GM21529 (cell line): ENCODE measurements at regions not wholly inside any gene's neighbourhood (a gene's known extent, or its start where the extent isn't known, plus 50 kb on each side); places are given as distances from the start of the nearest gene placed in this dataset.

Source experiments
- ATAC-seq: cut with Tn5 transposase; IDR thresholded peaks from one replicate; pipeline ENCODE4 v1.9.1; 2021; ENCODE audit not compliant: unreplicated experiment

DNA sequence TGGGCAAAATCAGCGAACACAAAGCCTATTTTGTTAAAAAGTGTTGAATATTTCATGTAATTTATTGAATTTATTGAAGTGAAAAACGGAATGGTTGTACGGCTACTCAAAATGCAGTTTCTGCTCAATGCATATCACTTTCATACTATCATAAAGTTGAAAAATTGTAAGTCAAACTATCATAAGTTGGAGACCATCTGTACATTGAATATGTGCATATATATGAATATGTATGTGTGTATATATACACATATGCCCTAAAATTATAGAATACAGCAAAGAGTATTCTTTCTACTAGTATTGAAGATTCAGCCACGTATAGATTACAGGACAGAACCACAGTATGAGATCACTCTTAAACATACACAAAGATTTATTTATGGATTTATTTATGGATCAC, 499.0 kb upstream of the SULF2 start:
- no peak for ATAC-seq

DNA sequence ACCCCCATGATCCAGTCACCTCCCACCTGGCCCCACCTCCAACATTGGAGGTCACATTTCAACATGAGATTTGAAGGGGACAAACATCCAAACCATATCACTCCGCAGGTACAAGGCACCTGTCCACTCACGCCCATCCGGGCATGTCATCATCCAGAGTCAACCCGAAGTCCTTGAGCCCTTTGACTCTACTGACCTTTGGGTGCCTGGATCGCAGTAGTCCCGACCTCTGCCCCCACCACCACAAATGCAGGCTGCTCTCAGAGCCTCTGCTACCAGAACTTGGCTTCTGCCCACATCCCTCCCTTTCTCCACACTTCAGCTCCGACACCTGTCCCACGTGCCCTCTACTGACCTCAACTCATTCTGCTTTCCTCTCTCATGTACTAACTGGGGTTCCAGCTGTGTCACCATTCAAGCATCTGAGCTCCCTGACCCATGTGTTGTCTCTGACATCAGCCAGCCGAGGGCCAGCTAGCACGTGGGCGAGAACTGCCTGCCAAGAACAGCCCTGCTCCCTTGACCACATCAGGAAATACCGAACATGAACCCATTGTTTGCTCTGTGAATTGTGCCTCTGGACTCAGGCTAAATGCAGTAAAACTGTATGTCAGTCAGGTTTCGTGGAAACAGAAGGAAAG, 498.3 kb upstream of the SULF2 start:
- no peak for ATAC-seq

GRCh38 chr20:48282591-48283228, 497.4 kb upstream of the SULF2 start:
- no peak for ATAC-seq

GRCh38 chr20:48281501-48281900, 496.2 kb upstream of the SULF2 start:
- no peak for ATAC-seq

DNA sequence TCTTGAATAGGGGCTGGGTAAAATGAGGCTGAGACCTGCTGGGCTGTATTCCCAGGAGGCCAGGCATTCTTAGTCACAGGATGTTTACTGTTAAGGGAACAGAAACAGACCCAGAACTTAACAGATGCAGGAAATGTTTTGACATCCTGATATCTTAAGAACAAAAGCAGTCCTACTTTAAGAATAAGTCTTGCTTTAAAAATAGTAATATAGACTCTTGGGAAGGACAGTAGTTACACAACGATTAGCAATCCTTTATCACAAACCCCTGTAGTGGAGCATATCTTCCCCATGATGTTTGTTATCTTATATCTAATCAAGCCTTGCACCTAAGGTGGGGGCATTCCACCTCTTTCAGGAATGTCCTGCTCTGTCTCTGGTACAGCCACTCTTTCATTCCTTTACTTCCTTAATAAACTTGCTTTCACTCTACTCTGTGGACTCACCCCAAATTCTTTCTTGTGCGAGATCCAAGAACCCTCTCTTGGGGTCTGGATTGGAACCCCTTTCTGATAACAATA, 493.7 kb upstream of the SULF2 start:
- no peak for ATAC-seq

GRCh38 chr20:48277266-48277665, 492.0 kb upstream of the SULF2 start:
- no peak for ATAC-seq

DNA sequence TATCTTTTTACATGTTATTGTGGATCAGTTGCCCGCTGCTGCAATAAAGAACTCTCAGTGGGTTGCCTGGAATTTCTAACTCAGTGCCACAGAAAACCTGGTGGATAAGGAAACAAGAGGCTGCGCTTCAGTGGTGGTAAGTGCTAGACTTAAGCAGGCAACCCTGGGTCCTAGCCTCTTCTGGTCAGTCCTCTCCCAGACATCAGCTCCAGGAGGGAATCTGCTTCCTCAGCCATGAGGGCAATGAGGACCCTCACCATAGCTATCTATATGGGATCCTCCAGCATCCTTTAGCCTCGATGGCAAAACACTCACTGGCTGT, 490.7 kb upstream of the SULF2 start:
- ATAC-seq = no peak

DNA sequence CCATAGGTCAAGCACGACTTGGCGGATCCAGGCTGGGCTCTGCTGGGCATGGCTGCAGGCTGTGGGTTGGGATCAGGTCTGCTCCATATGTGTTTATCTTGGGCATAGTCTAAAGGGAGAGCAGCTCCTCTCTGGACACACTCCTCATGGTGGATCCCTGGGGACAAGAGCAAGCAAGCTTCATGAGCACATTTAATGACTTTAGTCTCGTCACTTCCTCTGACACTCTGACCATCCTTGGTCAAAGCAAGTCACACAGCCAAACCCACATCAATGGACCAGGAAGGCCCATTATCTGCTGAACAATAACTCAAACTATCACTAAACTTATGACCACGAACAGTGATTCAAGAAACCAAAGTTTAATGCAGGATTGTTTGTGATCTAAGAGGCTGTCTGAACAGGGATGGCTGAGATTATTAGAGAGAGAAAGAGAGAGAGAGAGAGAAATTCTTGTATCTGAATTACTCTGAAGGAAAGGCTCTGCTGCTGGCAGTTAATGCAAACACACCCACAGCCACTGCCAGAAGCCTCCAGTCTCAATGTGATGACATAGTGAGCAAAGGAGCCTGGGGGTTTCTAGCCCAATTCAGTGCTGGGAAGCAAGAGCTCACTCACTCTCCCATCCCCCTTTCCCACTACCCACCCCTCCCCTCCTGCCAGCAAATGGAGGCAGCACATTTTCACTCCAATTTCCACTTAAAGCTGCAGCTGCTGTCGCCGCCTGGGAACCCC, 490.2 kb upstream of the SULF2 start:
- no peak for ATAC-seq

- ATAC-seq = no peak
These were observed 488.6 kb upstream of the SULF2 start for GRCh38 chr20:48273843-48274242.

DNA sequence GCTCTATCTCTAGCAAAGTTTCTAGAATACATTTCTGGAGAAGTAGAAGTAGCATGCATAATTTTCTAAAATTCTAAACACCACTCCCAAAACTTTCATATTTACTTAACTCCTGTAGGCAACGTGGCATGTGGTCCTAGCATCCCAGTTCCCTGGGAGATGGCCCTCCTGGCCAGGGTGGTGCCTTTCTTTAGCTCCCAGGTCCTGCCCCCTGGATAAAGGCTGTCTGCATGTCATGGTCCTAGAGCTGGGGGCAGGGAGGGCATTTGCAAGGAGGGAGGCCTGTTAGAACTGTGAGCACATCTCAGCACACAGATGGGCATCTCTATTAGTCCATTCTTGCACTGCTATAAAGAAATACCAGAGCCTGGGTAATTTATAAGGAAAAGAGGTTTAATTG, 485.6 kb upstream of the SULF2 start:
- no peak for ATAC-seq

DNA sequence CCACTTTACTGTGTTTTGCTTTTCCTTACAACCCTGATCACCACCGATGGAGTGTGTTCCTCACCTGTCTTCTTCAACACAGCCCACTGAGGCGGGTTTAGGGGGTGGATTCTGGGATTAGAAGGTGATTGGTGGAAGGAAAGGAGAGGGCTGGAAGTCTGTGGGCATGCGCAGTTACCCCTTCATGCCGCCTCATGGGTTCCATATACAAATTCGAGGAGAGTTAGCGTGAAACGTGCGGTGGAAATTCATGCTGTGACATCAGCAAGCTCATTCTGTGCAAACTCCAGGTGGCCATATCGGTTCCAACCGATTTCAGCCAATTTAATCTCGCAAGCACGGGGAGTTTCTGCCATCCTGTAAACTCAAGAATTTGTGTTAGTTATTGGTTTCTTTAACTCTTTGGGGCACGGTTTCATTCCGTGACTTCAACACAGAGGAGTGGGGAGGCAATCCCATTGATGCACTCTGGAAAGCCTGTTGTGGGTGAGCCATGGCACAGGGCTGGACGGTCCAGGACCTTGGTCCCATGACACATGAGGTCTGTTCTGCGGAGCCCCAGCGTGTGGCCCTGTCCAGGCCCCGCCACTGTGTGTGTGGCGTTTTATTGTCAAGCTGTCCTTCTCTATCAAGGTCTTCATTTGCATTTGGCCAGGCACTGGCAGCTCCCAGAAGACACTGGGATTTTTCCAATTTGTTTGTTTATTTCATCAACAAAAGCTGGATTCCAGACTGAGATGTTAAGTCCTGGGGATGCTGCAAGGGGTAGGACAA, 482.8 kb upstream of the SULF2 start:
- ATAC-seq = no peak

- no peak for ATAC-seq
These were observed 481.3 kb upstream of the SULF2 start for GRCh38 chr20:48266571-48266970.

GRCh38 chr20:48265791-48266190, 480.5 kb upstream of the SULF2 start:
- ATAC-seq = no peak

GRCh38 chr20:48262955-48263354, 477.7 kb upstream of the SULF2 start:
- ATAC-seq = no peak

GRCh38 chr20:48262466-48262865, 477.2 kb upstream of the SULF2 start:
- no peak for ATAC-seq

- no peak for ATAC-seq
These were observed 476.2 kb upstream of the SULF2 start for GRCh38 chr20:48261398-48261910.

- ATAC-seq = no peak
These were observed 475.0 kb upstream of the SULF2 start for GRCh38 chr20:48260129-48260756.

- ATAC-seq = no peak
These were observed 474.2 kb upstream of the SULF2 start for GRCh38 chr20:48259456-48259855.

- ATAC-seq = no peak
These were observed 472.6 kb upstream of the SULF2 start for GRCh38 chr20:48257833-48258232.

- no peak for ATAC-seq
These were observed 462.7 kb upstream of the SULF2 start for GRCh38 chr20:48247961-48248360.
